Fibroblast of mammary gland (primary cell): ENCODE measurements at regions not wholly inside any gene's neighbourhood (a gene's known extent, or its start where the extent isn't known, plus 50 kb on each side); places are given as distances from the start of the nearest gene placed in this dataset.
A peak's percentile ranks its signal among the peaks of the same experiment; 100 is the strongest.

Experiments
- DNase-seq: peaks from one replicate; pipeline ENCODE4 v3.0.0-alpha.2; 2010; ENCODE audit warnings: low read depth
- H3K4me3 ChIP-seq: 2 replicates; pipeline ENCODE4 v1.5.1; 2011; ENCODE audit warnings: low read depth, mild to moderate bottlenecking, low read length, moderate library complexity; ENCODE audit not compliant: control insufficient read depth
- CTCF ChIP-seq: conservative IDR thresholded peaks from 2 replicates; pipeline ENCODE4 v1.5.1; 2011; ENCODE audit warnings: low read depth, low read length, inconsistent platforms; ENCODE audit not compliant: control insufficient read depth, insufficient read depth

DNA sequence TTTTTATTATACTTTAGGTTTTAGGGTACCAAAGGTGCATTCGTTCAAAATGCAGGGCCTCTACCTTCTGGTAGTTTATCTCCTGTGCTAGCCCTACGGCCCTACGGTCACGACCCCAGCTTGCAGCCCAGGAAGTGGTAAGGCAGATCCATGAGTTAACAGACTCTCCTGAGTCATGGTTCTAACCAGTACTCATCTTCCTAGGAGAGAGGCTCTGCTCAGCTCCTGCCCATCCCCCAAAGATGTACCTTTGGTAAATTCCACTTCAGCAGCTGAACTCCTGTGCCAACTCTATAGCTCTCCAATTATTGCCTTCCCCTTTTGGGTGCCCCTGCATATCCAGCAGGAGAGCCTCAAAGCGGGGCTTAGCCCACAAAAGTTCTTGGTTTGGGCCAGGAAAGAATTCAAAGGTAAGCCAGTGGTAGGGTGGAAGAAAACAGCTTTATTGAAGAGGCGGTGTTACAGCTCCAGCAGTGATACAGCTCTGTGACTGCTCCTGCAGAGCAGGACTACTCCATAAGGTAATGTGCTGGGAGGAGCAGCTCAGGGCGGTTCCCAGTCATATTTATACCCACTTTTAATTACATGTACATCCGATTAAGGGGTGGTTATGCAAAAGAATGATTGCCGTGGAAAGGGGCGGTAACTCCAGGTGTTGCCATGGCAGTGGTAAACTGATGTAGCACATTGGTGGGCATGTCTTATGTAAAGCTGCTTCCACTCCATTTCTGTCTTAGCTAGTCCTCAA lies 241.4 kb downstream of the PMP22 start:
- DNase-seq = peak; percentile 18
- TF ChIP-seq CTCF = no peak
- H3K4me3 ChIP-seq = no peak overlapping the region

DNA sequence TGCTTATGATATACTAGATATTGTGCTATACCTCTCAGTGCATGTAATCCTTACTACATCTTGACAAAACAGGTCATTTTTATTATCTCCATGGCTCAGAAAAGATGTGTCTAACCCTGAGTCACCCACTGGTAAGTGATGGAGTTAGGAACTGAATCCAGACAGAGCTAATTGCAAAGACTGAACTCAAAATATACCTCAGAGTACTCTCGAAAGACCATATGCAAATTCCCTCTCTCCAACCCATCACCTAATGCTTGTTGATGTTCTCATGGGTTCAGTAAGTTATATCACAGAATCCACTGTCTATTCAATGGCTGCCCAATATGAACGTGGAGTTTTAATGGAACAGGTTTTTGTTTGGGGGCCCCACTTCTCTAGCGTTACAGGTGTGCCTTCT lies 246.0 kb downstream of the PMP22 start:
- TF ChIP-seq CTCF = no peak
- DNase-seq = no peak
- H3K4me3 ChIP-seq = no peak overlapping the region

- DNase-seq = no peak
- TF ChIP-seq CTCF = no peak
- H3K4me3 ChIP-seq = no peak overlapping the region
These were observed 252.7 kb downstream of the PMP22 start for GRCh38 chr17:15012351-15012980.

GRCh38 chr17:15009087-15009486 lies 256.0 kb downstream of the PMP22 start:
- no peak overlapping the region for H3K4me3 ChIP-seq
- no peak for TF ChIP-seq CTCF
- DNase-seq = no peak

DNA sequence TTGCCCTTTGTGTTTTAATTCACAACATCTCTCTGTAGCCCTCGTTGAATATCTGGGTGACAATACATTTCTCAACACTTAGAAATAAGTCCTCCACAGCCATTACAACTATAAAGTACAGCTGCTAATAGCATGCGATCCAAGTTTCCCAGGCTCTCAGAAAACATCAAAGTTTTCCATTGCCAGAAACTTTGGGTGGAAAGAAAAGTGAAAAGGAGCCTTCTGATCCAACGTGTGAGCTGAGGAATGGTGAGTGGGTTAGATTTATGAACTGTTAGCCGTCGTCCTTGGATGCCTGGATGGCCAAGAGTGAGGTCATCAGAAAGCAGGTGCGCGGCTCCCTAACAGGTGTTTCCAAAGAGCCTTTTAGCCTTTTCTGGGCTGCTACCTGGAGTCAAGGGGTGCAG lies 258.0 kb downstream of the PMP22 start:
- DNase-seq = no peak
- TF ChIP-seq CTCF = no peak
- H3K4me3 ChIP-seq = no peak overlapping the region

DNA sequence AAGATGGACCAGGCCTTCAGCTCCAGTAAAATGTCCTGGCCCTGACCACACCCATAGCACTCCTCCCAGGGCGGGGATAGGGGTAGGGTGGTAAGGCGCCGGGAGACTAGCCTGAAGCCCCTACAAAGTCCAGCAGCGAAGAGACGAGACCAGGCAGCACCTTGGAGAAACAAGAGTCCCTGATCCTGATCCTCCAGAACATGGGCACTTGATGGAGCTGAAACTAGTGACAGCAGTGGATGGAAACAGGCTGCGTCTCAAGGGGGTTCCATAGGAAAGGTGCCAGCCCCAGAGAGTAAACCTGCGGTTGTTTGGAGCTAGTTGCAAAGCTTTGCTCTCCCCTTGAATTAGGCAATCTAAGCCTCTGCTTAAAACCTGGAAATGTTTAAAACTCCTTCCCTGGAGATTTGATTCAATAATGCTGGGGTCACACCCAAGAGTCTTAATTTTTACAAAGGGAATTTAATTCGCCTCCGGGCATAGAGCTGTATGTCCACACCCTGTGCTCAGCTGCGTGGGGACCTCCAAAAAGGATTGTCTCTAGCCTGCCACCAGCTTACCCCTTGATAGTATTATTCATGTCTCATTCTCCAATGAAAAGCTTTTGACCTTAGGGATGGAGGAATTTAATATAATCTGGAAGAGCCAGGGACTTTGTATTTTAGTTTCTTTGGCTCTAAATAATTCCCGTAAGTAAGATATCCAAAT lies 258.6 kb downstream of the PMP22 start:
- TF ChIP-seq CTCF = no peak
- DNase-seq = no peak
- no peak overlapping the region for H3K4me3 ChIP-seq
